ENCODE measurements at regions not wholly inside any gene's neighbourhood (a gene's known extent, or its start where the extent isn't known, plus 50 kb on each side); places are given as distances from the start of the nearest gene placed in this dataset.

- in situ Hi-C loops (cut with HindIII; ENCODE audit: low pct_ligation_motif_present, low pct_unique_long_range_greater_than_20kb, low sequenced_read_pairs) = no loop called here
- no peak for DNase-seq
Measured at GRCh38 chr7:22676385-22676784, 50.6 kb upstream of the IL6 start.

GRCh38 chr7:22675917-22676343 is 51.1 kb upstream of the IL6 start:
- in situ Hi-C loops (cut with HindIII; ENCODE audit: low pct_ligation_motif_present, low pct_unique_long_range_greater_than_20kb, low sequenced_read_pairs) = no loop called here

GRCh38 chr7:22675421-22675820 is 51.6 kb upstream of the IL6 start:
- in situ Hi-C loops (cut with HindIII; ENCODE audit: low pct_ligation_motif_present, low pct_unique_long_range_greater_than_20kb, low sequenced_read_pairs) = no loop called here
- DNase-seq = no peak

More at GRCh38 chr7:22675917-22676343, 51.1 kb upstream of the IL6 start:
- no peak for DNase-seq

DNA sequence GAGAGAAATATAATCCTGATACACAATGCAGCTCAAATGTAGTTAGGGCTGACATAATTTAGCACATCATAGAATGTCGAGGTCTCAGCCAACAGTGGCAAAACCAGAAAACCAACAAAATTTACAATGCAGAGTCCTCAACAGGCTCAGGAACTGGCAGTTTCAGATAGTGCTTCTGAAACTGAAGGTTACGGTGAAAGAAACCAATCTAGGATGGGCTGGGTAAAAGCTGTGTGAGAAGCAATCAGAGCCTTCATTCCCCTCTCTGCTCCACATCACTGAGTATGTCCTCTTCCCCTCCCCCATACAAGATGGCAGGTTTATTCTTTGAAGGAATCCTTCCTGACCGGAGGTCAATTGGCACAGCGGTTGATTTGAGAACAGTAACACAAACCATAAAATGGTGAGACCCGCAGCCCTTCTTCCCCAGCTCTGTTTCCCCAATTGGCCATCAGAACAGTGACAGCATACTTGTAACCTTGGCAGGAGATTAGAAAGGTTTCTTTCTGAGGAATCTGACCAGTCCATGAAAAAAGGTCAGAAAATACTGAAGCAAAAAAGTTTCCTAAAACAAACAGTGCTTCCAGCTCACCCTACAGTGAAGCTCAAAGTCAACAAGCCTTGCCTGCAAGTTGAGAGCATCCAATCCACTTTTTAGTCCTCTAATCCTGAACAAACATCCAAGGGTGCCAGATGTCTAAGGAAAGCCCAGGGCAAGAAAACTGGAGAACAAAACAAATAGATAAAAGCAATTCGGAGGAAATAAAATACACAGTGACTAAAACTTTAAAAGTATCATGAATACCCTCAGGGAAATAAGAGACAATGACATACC is 53.9 kb upstream of the IL6 start:
- no peak for DNase-seq
- in situ Hi-C loops (cut with HindIII; ENCODE audit: low pct_ligation_motif_present, low pct_unique_long_range_greater_than_20kb, low sequenced_read_pairs) = no loop called here

GRCh38 chr7:22671177-22671879 is 55.7 kb upstream of the IL6 start:
- in situ Hi-C loops (cut with HindIII; ENCODE audit: low pct_ligation_motif_present, low pct_unique_long_range_greater_than_20kb, low sequenced_read_pairs) = no loop called here
- DNase-seq = no peak

- DNase-seq = no peak
- in situ Hi-C loops (cut with HindIII; ENCODE audit: low pct_ligation_motif_present, low pct_unique_long_range_greater_than_20kb, low sequenced_read_pairs) = no loop called here
Measured at GRCh38 chr7:22670422-22670815, 56.6 kb upstream of the IL6 start.

- in situ Hi-C loops (cut with HindIII; ENCODE audit: low pct_ligation_motif_present, low pct_unique_long_range_greater_than_20kb, low sequenced_read_pairs) = no loop called here
- no peak for DNase-seq
Measured at GRCh38 chr7:22669692-22670421, 57.1 kb upstream of the IL6 start.

GRCh38 chr7:22668971-22669401 is 58.0 kb upstream of the IL6 start:
- DNase-seq = no peak
- in situ Hi-C loops (cut with HindIII; ENCODE audit: low pct_ligation_motif_present, low pct_unique_long_range_greater_than_20kb, low sequenced_read_pairs) = no loop called here

DNA sequence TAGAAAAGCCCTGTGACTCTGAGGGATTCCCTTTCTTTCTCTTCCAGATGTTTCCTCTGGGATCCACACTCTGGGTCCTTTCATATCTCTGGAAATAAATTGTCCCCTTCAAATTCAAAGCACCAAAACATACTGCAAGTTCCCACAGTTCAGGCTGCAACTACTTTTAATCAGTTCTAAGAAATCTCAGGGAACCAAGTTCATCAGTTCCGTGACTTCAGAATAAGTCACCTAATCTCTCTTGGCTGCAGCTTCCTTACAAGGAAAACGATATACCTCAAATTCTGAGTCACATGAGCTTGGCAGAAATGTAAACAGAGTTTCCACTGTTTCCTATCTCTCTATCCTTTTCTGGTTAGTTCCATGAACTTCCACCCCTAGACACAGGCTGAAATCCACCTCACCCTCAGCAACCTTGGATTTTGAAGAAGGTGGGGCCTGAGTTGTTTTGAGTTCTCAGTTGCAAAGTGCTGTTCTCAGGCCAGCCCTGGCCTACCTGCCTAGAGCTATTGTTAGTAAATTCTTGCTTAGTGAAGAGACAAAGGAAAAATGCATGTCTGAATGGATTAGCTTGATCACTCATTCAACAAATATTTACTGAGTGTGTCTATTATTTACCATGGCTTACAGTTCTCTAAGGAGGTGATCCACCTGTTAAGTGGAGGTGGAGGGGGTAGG is 59.3 kb upstream of the IL6 start:
- in situ Hi-C loops (cut with HindIII; ENCODE audit: low pct_ligation_motif_present, low pct_unique_long_range_greater_than_20kb, low sequenced_read_pairs) = no loop called here
- no peak for DNase-seq

DNA sequence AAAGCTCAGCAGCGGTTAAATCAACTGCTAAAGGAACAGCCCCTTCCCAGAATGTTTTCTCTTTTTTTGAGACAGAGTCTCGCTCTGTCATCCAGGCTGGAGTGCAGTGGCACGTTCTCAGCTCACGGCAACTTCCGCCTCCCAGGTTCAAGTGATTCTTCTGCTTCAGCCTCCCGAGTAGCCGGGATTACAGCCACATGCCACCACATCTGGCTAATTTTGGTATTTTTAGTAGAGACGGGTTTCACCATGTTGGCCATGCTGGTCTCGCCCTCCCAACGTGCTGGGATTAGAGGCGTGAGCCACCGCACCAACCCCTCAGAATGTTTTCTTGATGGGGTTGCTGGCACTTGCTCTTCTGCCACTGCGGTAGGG is 59.8 kb upstream of the IL6 start:
- in situ Hi-C loops (cut with HindIII; ENCODE audit: low pct_ligation_motif_present, low pct_unique_long_range_greater_than_20kb, low sequenced_read_pairs) = no loop called here
- DNase-seq = no peak

DNA sequence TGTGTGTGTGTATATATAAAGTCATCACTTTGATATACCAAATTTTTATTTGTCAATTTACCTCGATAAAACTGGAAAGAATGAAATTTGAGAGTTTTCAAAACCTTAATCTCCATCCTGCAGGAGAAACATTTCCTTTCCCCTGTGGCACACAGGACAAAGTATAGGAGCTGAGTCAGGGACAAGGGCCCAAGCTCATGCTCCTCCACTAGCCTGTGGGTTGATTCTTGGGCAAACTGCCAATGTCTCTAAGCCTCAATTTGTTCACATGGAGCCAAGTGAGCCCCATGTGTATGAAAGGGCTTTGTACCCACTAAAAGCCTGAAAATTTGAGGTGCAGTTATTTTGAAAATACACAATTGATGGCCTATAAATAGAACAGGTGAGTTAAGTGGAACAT is 60.3 kb upstream of the IL6 start:
- in situ Hi-C loops (cut with HindIII; ENCODE audit: low pct_ligation_motif_present, low pct_unique_long_range_greater_than_20kb, low sequenced_read_pairs) = no loop called here
- DNase-seq = peak; percentile 25

DNA sequence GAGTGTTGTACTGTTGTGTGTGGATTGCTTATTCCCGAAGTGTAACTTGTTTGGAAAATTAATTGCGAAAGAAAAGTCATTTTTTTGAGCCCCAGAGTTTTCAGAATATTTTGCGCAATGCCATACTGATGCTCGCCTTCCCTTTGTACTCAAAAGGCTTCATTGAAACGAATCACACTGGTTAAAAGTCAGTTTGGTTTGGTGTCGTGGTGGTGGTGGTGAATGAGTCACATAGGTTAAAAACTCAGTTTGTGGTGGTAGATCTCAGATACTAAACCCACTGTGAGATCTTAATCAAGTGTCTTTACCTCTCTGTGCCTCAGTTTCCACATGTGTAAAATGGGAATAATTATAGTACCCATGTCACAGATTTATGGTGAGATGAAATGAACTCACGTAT is 61.1 kb upstream of the IL6 start:
- DNase-seq = no peak
- in situ Hi-C loops (cut with HindIII; ENCODE audit: low pct_ligation_motif_present, low pct_unique_long_range_greater_than_20kb, low sequenced_read_pairs) = no loop called here

DNA sequence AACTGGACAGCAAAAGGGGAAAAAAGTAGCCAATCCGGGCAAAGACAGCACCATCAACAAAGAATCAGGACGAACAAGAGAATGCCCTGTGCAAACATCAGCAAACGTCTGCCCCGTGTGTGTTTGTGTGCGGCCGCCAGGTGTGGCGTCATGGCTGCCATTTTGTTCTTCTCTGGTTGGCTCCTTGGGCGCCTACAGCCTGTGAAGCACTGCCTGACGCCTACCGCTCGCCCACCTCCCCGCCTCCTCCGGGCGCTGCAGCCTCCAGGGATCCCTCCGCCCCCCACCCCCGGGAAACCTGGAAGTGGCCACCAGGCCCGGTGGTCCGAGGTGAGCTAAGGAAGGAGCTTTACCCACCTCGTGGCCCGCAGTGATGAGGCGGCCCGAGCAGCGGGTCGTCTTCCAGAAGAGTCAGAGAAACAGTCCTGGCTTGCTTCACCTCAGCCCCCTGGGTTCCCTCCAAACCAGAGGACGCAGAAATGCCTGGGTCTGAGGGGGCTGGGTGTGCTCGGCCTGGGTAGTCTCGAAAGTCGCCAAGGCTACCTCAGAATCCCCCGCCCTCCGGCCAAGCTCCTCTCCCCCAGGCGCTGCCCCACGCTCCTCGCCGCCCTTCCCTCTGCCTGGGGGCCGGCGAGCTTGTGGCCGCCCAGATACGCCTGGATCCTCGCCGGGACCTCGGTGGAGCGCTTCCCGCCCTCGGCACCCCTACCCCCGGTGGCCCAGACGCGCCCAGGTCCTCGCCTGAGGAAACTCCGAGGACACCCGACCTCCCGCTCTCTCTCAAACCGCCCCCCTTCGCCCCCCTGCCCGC is 61.8 kb upstream of the IL6 start:
- no peak for DNase-seq
- in situ Hi-C loops (cut with HindIII; ENCODE audit: low pct_ligation_motif_present, low pct_unique_long_range_greater_than_20kb, low sequenced_read_pairs) = no loop called here

- no peak for DNase-seq
Measured at GRCh38 chr7:22663721-22664120, 63.3 kb upstream of the IL6 start.

DNA sequence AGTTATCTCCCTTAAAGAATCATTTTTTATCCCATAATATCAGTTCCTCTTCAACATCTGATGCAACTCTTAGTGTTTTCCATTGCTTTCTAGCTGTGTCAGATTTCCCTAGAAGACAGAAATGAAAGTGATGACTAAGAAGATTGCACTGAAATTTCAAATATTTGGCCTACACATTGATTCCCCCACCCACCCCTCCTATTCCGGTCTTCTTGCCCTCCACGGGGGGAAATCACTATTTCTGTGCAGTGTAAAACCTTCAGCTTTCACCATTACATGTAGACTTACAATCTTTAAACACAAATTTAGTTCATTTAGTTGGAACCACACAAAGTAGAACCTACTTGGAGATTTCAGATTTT is 63.7 kb upstream of the IL6 start:
- in situ Hi-C loops (cut with HindIII; ENCODE audit: low pct_ligation_motif_present, low pct_unique_long_range_greater_than_20kb, low sequenced_read_pairs) = no loop called here
- peak; percentile 22 for DNase-seq

More at GRCh38 chr7:22663721-22664120, 63.3 kb upstream of the IL6 start:
- in situ Hi-C loops (cut with HindIII; ENCODE audit: low pct_ligation_motif_present, low pct_unique_long_range_greater_than_20kb, low sequenced_read_pairs) = no loop called here

- no peak for DNase-seq
- in situ Hi-C loops (cut with HindIII; ENCODE audit: low pct_ligation_motif_present, low pct_unique_long_range_greater_than_20kb, low sequenced_read_pairs) = no loop called here
Measured at GRCh38 chr7:22662556-22663356, 64.2 kb upstream of the IL6 start.

DNA sequence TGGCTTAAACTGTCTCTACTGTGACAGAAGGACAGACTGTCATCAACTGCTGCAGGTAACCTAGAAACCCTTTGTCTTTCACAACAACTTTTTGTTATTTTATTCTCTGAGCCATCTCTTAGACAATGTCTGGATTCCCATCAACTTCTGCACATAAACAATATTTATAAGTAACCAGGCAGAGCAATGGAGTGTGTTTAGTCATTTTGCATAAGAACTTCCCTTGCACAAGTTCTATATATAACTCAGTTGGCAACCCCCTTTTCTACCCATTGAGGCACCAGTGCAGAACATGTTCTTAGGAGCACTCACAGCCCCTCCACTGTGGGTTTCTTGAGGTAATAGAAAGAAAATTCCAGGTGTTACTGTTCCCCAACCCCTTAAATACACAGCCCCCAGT is 65.0 kb upstream of the IL6 start:
- in situ Hi-C loops (cut with HindIII; ENCODE audit: low pct_ligation_motif_present, low pct_unique_long_range_greater_than_20kb, low sequenced_read_pairs) = no loop called here
- no peak for DNase-seq
